ENCODE measurements at regions not wholly inside any gene's neighbourhood (a gene's known extent, or its start where the extent isn't known, plus 50 kb on each side); places are given as distances from the start of the nearest gene placed in this dataset.

DNA sequence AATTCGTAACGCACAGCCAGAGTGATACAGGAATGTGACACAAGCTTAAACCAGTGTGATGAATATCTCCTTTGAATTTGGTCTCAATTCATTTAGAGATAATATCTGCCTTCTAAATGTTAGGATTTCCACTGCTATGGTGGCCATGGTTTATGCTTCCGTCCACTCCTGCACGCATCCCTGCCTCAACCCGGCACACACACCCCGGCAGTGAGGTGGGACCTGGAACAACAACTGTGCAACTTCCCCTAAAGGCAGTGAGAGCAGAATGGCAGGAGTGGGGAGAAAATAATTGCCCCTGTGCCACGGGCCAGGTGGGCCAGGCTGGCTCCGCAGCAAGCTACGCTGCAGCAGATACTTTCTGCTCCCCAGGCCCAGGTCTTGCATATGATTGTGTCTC lies 72.6 kb upstream of the CPEB4 start:
- H3K9me3 ChIP-seq (ENCODE audit: low read length), result peaks cover 7% of the 10 kb centered on the region; the same call in 1 of the 2 replicates
- ATAC-seq (no peak), DNase-seq (ENCODE audit: low spot score) (no peak), FAIRE-seq (no peak)
- H3K27me3 ChIP-seq (ENCODE audit: control insufficient read depth in 1 of 2, insufficient read depth in 2 of 2, low read length in 2 of 2), result no peaks in the 10 kb centered on the region
- TF ChIP-seq, protein P1, sequence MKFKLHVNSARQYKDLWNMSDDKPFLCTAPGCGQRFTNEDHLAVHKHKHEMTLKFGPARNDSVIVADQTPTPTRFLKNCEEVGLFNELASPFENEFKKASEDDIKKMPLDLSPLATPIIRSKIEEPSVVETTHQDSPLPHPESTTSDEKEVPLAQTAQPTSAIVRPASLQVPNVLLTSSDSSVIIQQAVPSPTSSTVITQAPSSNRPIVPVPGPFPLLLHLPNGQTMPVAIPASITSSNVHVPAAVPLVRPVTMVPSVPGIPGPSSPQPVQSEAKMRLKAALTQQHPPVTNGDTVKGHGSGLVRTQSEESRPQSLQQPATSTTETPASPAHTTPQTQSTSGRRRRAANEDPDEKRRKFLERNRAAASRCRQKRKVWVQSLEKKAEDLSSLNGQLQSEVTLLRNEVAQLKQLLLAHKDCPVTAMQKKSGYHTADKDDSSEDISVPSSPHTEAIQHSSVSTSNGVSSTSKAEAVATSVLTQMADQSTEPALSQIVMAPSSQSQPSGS (CRISPR knock-in tag; IDR thresholded peaks at IDR 0.05), result no peak
- TF ChIP-seq ZNF383 (CRISPR knock-in tag; IDR thresholded peaks at IDR 0.05; ENCODE audit: borderline replicate concordance) (no peak), MED1 (CRISPR knock-in tag; IDR thresholded peaks at IDR 0.05) (no peak), BRF2 (CRISPR knock-in tag; IDR thresholded peaks at IDR 0.05) (no peak), NCOA5 (CRISPR knock-in tag; IDR thresholded peaks at IDR 0.05) (no peak), ZNF234 (CRISPR knock-in tag; conservative IDR thresholded peaks at IDR 0.05) (no peak), ZNF652 (CRISPR knock-in tag; IDR thresholded peaks at IDR 0.05; ENCODE audit: borderline replicate concordance, low read depth) (no peak), PHF8 (CRISPR knock-in tag; IDR thresholded peaks at IDR 0.05) (no peak), CBFB (CRISPR knock-in tag; IDR thresholded peaks at IDR 0.05) (no peak), ZBTB3 (CRISPR knock-in tag; IDR thresholded peaks at IDR 0.05; ENCODE audit: borderline replicate concordance, low read depth) (no peak), ZNF20 (CRISPR knock-in tag; IDR thresholded peaks at IDR 0.05) (no peak), ZNF343 (CRISPR knock-in tag; IDR thresholded peaks at IDR 0.05) (no peak), ZNF672 (CRISPR knock-in tag; IDR thresholded peaks at IDR 0.05) (no peak), CREB3 (CRISPR knock-in tag; IDR thresholded peaks at IDR 0.05) (no peak), SMC3 (IDR thresholded peaks at IDR 0.05; ENCODE audit: low read length) (no peak), ZNF160 (CRISPR knock-in tag; IDR thresholded peaks at IDR 0.05) (no peak), ZNF703 (CRISPR knock-in tag; IDR thresholded peaks at IDR 0.05; ENCODE audit: borderline replicate concordance) (no peak), ZNF431 (CRISPR knock-in tag; IDR thresholded peaks at IDR 0.05; ENCODE audit: borderline replicate concordance, low read depth) (no peak), CREM (IDR thresholded peaks at IDR 0.05) (no peak), CREM (CRISPR knock-in tag; IDR thresholded peaks at IDR 0.05) (no peak)
- TF ChIP-seq, protein P2, sequence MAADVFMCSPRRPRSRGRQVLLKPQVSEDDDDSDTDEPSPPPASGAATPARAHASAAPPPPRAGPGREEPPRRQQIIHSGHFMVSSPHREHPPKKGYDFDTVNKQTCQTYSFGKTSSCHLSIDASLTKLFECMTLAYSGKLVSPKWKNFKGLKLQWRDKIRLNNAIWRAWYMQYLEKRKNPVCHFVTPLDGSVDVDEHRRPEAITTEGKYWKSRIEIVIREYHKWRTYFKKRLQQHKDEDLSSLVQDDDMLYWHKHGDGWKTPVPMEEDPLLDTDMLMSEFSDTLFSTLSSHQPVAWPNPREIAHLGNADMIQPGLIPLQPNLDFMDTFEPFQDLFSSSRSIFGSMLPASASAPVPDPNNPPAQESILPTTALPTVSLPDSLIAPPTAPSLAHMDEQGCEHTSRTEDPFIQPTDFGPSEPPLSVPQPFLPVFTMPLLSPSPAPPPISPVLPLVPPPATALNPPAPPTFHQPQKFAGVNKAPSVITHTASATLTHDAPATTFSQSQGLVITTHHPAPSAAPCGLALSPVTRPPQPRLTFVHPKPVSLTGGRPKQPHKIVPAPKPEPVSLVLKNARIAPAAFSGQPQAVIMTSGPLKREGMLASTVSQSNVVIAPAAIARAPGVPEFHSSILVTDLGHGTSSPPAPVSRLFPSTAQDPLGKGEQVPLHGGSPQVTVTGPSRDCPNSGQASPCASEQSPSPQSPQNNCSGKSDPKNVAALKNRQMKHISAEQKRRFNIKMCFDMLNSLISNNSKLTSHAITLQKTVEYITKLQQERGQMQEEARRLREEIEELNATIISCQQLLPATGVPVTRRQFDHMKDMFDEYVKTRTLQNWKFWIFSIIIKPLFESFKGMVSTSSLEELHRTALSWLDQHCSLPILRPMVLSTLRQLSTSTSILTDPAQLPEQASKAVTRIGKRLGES (CRISPR knock-in tag; IDR thresholded peaks at IDR 0.05; ENCODE audit: borderline replicate concordance), result no peak
- H3K4me2 ChIP-seq (ENCODE audit: low read depth, low read length), result no peak overlapping the region
- ChIA-PET CTCF (ENCODE audit: low intra/inter-chr PET ratio, low total read pairs) (no interaction called here), POLR2A (no interaction called here)
- BruUV-seq (replicated peaks), result no TSS peak
- H3K9ac ChIP-seq (ENCODE audit: insufficient read depth, low read depth, low read length), result no peak overlapping the region
- no peaks in the 10 kb centered on the region; the same call in 1 of the 2 replicates for H3K4me1 ChIP-seq (ENCODE audit: insufficient read depth, low read length)
- no peaks in the 10 kb centered on the region for H3K79me2 ChIP-seq (ENCODE audit: insufficient read depth, low read length)
- 96% methylated on average over 9 of the region's 9 CpGs for WGBS (ENCODE audit: low lambda C conversion rate)
- no peaks in the 10 kb centered on the region for H4K20me1 ChIP-seq (ENCODE audit: insufficient read depth, low read length)
- no peak overlapping the region for H3K27ac ChIP-seq (ENCODE audit: extremely low read length, insufficient read depth, low read length)
- no peaks in the 10 kb centered on the region for H3K36me3 ChIP-seq (replicated peaks in 1 of 2; ENCODE audit: control insufficient read depth in 1 of 2, insufficient read depth in 2 of 2, low read length in 2 of 2)
- in situ Hi-C loops (cut with HindIII; ENCODE audit: extremely low pct_ligation_motif_present, low pct_unique_long_range_greater_than_20kb), result no loop called here
- no peak overlapping the region for H3K4me3 ChIP-seq (replicated peaks in 1 of 3; ENCODE audit: insufficient read depth in 1 of 3, low read depth in 2 of 3, low read length in 3 of 3)
- H2AFZ ChIP-seq (ENCODE audit: low read length), result no peak overlapping the region
- intact Hi-C loops (cut with micrococcal nuclease; ENCODE audit: unreplicated experiment), result no loop called here

Measured in HepG2 (cell line).